Bronchial epithelial cell (primary cell): ENCODE measurements at regions not wholly inside any gene's neighbourhood (a gene's known extent, or its start where the extent isn't known, plus 50 kb on each side); places are given as distances from the start of the nearest gene placed in this dataset.
"Not testable (repeated sequence)": the region's sequence is repeated elsewhere in the genome, so short reads cannot be mapped to it uniquely, and the experiment has no call there.

Source experiments
- DNase-seq: peaks from one replicate; pipeline ENCODE4 v3.0.0-alpha.2; 2010; ENCODE audit warnings: low read depth
- FAIRE-seq: peaks from 2 replicates; lab custom pipeline; 2011; peaks lifted over from hg19 to GRCh38; lab: Jason Lieb, UNC
- H3K27me3 ChIP-seq: 2 replicates; pipeline ENCODE4 v1.5.1; 2011; ENCODE audit warnings: low read length; ENCODE audit not compliant: control insufficient read depth, insufficient read depth
- H3K36me3 ChIP-seq: 2 replicates; pipeline ENCODE4 v1.5.1; 2011; ENCODE audit warnings: low read length; ENCODE audit not compliant: control insufficient read depth, insufficient read depth
- H3K4me3 ChIP-seq: 2 replicates; pipeline ENCODE4 v1.5.1; 2011; ENCODE audit warnings: mild to moderate bottlenecking, low read depth, low read length, control low read depth
- TF ChIP-seq, protein P1 (sequence below): IDR thresholded peaks from 2 replicates; pipeline ENCODE4 v1.5.1; 2011; ENCODE audit warnings: mild to moderate bottlenecking, moderate library complexity, low read length, control low read depth, inconsistent platforms; ENCODE audit not compliant: insufficient read depth, severe bottlenecking

DNA sequence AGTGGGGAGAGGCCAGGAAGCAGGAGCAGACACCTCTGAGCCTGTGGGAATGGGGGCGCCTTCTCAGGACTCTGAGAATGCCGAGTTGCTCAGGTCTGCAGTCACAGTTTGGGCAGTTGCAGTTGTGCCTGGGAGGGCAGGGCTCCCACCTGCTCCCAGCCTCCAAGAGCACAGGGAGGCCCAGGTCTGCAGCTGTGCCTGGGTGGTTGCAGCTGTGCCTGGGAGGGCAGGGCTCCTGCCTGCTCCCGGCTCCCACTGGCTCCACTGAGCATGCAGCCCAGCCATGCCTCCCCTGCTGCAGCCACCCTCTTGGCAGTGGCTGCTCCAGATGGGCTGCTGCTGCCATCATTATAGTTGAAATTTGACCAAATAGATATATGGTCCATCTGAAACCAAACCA lies 1062.8 kb upstream of the ACO1 start:
- Histone ChIP-seq H3K27me3 (no peaks in the 10 kb centered on the region), H3K4me3 (no peak overlapping the region), H3K36me3 (no peaks in the 10 kb centered on the region)
- no peak for FAIRE-seq
- TF ChIP-seq, protein P1, sequence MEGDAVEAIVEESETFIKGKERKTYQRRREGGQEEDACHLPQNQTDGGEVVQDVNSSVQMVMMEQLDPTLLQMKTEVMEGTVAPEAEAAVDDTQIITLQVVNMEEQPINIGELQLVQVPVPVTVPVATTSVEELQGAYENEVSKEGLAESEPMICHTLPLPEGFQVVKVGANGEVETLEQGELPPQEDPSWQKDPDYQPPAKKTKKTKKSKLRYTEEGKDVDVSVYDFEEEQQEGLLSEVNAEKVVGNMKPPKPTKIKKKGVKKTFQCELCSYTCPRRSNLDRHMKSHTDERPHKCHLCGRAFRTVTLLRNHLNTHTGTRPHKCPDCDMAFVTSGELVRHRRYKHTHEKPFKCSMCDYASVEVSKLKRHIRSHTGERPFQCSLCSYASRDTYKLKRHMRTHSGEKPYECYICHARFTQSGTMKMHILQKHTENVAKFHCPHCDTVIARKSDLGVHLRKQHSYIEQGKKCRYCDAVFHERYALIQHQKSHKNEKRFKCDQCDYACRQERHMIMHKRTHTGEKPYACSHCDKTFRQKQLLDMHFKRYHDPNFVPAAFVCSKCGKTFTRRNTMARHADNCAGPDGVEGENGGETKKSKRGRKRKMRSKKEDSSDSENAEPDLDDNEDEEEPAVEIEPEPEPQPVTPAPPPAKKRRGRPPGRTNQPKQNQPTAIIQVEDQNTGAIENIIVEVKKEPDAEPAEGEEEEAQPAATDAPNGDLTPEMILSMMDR = no peak
- no peak for DNase-seq

DNA sequence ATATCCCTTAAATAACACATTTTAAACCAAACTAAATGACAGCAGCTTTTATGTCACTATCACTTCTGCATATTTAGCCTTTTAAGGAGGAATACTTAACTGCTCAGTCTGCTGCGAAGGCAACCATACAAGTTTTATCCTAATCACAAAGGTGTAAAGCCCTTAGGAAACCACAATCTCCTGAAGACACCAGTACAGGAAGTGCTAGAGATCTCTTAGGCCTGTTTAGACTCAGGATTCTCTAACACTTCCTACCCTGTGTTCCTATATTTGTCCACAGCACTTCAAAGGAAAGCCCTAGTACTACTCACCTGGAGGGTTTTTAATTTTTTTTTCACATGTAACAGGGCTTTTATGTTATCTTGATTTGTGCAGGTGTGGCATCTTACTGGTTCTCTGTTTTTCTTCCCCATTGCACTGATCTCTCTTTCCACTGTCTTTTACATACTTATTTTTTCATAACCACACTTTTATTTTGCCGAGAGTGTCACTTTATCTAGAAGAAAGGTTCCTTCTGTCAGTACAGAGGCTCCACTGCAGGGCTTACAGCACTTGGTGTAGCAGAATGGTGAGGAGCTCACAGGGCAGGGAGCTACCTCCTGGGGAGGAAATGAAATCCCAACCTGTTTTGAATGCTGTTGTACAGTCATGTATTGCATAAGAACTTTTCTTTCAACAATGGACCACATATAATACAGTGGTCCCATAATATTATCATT lies 1060.6 kb upstream of the ACO1 start:
- FAIRE-seq = no peak

DNA sequence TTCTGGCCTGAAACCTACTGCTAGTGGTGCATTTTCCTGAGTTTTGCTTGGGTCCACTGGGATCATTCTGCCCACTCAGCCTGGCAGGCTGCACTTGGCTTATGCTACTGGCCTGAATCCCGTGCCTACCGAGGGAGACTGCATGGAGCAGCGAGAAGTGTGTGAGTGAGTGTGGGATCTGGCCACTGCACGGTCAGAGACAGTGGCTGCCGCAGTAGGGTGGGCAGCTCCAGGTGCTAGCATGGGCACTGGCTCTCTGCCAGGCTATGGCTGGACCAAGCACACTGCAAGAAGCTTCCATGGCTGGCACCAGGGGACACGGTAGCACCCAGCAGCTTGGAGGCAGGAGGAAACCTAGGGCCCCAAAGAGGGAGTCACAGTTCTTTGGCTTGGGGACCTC lies 1058.7 kb upstream of the ACO1 start:
- TF ChIP-seq, protein P1 = no peak
- no peak overlapping the region for H3K4me3 ChIP-seq
- FAIRE-seq = no peak

More for the DNA sequence above, 1060.6 kb upstream of the ACO1 start:
- no peaks in the 10 kb centered on the region for H3K36me3 ChIP-seq
- peak; percentile 50 for DNase-seq
- H3K27me3 ChIP-seq = no peaks in the 10 kb centered on the region
- no peak overlapping the region for H3K4me3 ChIP-seq
- TF ChIP-seq, protein P1 = no peak

DNA sequence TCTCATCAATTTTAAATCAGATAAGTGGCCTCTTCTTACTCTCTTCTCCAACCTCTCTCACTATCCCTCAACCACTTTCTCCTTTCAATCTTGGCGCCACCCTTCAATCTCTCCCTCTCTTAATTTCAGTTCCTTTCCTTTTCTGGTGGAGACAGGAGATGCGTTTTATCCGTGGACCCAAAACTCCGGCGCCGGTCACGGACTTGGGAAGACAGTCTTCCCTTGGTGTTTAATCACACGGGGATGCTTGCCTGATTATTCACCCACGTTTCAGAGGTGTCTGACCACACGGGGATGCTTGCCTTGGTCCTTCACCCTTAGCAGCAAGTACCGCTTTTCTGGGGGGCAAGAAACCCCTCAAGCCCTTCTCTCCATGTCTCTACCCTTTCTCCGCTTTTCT lies 1057.6 kb upstream of the ACO1 start:
- not testable (repeated sequence) for FAIRE-seq, DNase-seq, H3K36me3 ChIP-seq, H3K4me3 ChIP-seq, H3K27me3 ChIP-seq

More for the DNA sequence above, 1058.7 kb upstream of the ACO1 start:
- no peak for DNase-seq
- Histone ChIP-seq H3K36me3 (no peaks in the 10 kb centered on the region), H3K27me3 (no peaks in the 10 kb centered on the region)

DNA sequence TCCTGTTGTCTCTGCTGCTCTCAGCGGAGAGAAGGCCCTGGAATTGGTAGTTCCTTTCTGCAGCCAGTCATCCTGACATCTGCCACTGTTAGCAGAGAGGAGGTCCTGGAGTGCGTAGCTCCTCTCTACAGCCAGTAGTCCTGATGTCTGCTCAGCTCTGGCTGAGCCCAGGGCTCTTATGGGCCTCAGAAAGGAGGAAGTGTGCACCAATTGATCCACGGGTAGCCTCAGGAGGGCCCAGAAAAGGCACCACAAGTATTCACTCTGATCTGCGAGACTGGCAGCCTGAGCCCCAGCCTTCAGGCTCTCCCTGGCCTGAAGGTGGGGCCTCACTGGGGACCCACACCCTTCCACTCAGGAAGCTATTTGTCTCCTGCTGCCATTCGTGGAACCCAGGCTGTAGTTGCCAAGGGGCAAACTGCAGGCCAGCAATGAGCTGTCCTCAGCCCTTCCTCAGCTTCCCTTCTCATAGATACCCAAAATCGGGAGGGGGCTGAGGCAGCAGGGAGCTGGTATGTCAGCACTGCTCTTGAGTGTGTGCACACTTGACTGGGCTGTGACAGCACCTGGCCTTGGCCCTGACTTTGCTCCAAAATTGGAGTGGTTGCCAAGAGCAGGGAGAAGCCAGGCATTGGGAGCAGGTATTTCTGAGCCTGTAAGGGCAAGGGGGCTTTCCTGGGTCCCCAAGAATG lies 1049.5 kb upstream of the ACO1 start:
- DNase-seq (no peak), FAIRE-seq (no peak)
- TF ChIP-seq, protein P1 = no peak
- Histone ChIP-seq H3K36me3 (no peaks in the 10 kb centered on the region), H3K4me3 (no peak overlapping the region), H3K27me3 (no peaks in the 10 kb centered on the region)

DNA sequence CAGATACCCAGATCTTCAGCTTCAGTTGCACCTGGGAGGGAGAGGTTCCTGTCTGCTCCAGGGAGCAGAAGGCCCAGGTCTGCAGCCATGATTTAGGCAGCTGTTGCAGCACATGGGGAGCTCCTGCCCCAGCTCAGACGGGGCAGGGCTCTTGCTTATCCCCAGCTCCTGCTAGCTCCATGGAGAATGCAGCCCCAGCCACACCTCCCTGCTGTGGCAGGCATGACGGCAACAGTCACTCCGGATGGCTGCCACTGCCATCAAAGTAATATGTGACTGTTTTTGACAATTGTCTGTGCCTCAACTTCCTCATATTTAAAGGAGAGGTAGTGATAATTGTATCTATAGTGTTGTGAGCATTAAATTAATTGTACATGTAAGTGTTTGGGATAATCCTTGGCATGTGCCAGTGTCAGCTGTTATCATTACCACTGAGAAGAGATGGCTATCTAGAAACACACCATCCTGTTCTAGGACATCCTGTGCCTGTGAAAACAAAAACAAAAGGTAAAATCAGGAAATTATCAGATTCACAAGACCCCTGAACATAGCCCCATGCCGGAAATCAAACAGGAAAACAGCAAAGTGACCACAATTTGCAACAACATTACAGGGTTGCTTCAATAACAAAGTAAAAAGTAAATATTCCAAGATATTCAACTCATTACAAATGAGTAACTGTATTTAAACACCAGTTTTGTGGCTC lies 1048.8 kb upstream of the ACO1 start:
- no peak overlapping the region for H3K4me3 ChIP-seq
- DNase-seq = no peak
- no peaks in the 10 kb centered on the region for H3K36me3 ChIP-seq
- TF ChIP-seq, protein P1 = no peak
- no peak for FAIRE-seq
- no peaks in the 10 kb centered on the region for H3K27me3 ChIP-seq
